HEK293T (cell line): ENCODE measurements at regions not wholly inside any gene's neighbourhood (a gene's known extent, or its start where the extent isn't known, plus 50 kb on each side); places are given as distances from the start of the nearest gene placed in this dataset.
"Not testable (repeated sequence)": the region's sequence is repeated elsewhere in the genome, so short reads cannot be mapped to it uniquely, and the experiment has no call there.

Source experiments
- CTCF ChIA-PET: fragments of 350-600 bp; formaldehyde crosslinking; extraction: SDS; loops from one replicate; lab custom pipeline; 2021; ENCODE audit warnings: antibody characterized with exemption, inconsistent platforms; lab: Yijun Ruan, JAX
- POLR2A ChIA-PET: fragments of 350-600 bp; formaldehyde crosslinking; extraction: SDS; loops from one replicate; lab custom pipeline; 2020; ENCODE audit warnings: antibody characterized with exemption, inconsistent platforms; lab: Yijun Ruan, JAX
- DNase-seq: peaks from one replicate; pipeline ENCODE4 v3.0.0; 2012; ENCODE audit warnings: mixed read lengths; ENCODE audit errors: extremely low spot score
- ARNT ChIP-seq: fragments of 450-650 bp; IDR thresholded peaks from 2 replicates; pipeline ENCODE4 v1.6.1; 2017; ENCODE audit warnings: mild to moderate bottlenecking
- BHLHE40 ChIP-seq: fragments of 450-650 bp; IDR thresholded peaks from 2 replicates; pipeline ENCODE4 v1.6.1; 2016; ENCODE audit warnings: mild to moderate bottlenecking, moderate library complexity, borderline replicate concordance
- CTBP1 ChIP-seq: fragments of 450-650 bp; IDR thresholded peaks from 2 replicates; pipeline ENCODE4 v1.6.1; 2016; ENCODE audit warnings: borderline replicate concordance
- ELF4 ChIP-seq: fragments of 450-650 bp; IDR thresholded peaks from 2 replicates; pipeline ENCODE4 v1.6.1; 2017; ENCODE audit warnings: antibody characterized with exemption
- FOXA1 ChIP-seq: fragments of 450-650 bp; IDR thresholded peaks from 2 replicates; pipeline ENCODE4 v1.6.1; 2016; ENCODE audit warnings: mild to moderate bottlenecking
- FOXK2 ChIP-seq: fragments of 450-650 bp; IDR thresholded peaks from 2 replicates; pipeline ENCODE4 v1.6.1; 2016; ENCODE audit warnings: mild to moderate bottlenecking
- FOXM1 ChIP-seq: fragments of 450-650 bp; IDR thresholded peaks from 2 replicates; pipeline ENCODE4 v1.6.1; 2017; ENCODE audit warnings: mild to moderate bottlenecking, borderline replicate concordance
- HDGF ChIP-seq: fragments of 450-650 bp; IDR thresholded peaks from 2 replicates; pipeline ENCODE4 v1.6.1; 2017; ENCODE audit warnings: antibody characterized with exemption, borderline replicate concordance
- L3MBTL2 ChIP-seq: fragments of 450-650 bp; conservative IDR thresholded peaks from 2 replicates; pipeline ENCODE4 v1.6.1; 2016; ENCODE audit warnings: mild to moderate bottlenecking
- LEF1 ChIP-seq: fragments of 450-650 bp; IDR thresholded peaks from 2 replicates; pipeline ENCODE4 v1.6.1; 2017; ENCODE audit warnings: mild to moderate bottlenecking, borderline replicate concordance
- NFRKB ChIP-seq: fragments of 450-650 bp; IDR thresholded peaks from 2 replicates; pipeline ENCODE4 v1.6.1; 2016; ENCODE audit warnings: mild to moderate bottlenecking, moderate library complexity
- SP1 ChIP-seq: fragments of 450-650 bp; IDR thresholded peaks from 2 replicates; pipeline ENCODE4 v1.6.1; 2017
- SUZ12 ChIP-seq: fragments of 450-650 bp; IDR thresholded peaks from 2 replicates; pipeline ENCODE4 v1.6.1; 2016; ENCODE audit warnings: mild to moderate bottlenecking
- TARDBP ChIP-seq: fragments of 450-650 bp; IDR thresholded peaks from 2 replicates; pipeline ENCODE4 v1.6.1; 2016
- ZNF384 ChIP-seq: fragments of 450-650 bp; IDR thresholded peaks from 2 replicates; pipeline ENCODE4 v1.6.1; 2016
- TF ChIP-seq, protein P1 (sequence below): fragments of 450-650 bp; IDR thresholded peaks from 2 replicates; pipeline ENCODE4 v1.6.1; 2016

DNA sequence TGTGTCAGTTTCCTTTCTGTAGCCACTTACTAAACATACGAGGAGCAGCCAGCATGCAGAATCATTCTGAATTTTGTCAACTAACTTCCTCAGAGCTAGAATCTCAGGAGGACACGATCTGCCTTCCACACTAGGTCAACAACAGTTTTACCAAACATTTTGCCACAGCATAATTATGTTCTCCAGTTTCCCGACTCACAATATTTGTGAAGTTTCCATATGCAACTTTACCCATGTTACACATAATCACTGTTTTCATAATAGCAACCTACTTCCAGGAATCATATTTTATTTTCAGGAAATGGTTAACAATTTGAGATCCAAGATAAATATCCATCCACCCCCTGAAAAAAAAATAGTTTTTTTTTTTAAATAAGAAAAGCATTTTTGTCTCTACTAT lies 595.0 kb downstream of the PYDC2 start:
- CTCF ChIA-PET: no interaction called here
- TF ChIP-seq, protein P1, sequence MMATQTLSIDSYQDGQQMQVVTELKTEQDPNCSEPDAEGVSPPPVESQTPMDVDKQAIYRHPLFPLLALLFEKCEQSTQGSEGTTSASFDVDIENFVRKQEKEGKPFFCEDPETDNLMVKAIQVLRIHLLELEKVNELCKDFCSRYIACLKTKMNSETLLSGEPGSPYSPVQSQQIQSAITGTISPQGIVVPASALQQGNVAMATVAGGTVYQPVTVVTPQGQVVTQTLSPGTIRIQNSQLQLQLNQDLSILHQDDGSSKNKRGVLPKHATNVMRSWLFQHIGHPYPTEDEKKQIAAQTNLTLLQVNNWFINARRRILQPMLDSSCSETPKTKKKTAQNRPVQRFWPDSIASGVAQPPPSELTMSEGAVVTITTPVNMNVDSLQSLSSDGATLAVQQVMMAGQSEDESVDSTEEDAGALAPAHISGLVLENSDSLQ: no peak
- TF ChIP-seq FOXK2: no peak
- no peak for TF ChIP-seq HDGF
- no peak for TF ChIP-seq ELF4
- no peak for TF ChIP-seq TARDBP
- TF ChIP-seq NFRKB: no peak
- no peak for TF ChIP-seq L3MBTL2
- TF ChIP-seq FOXA1: no peak
- TF ChIP-seq BHLHE40: no peak
- TF ChIP-seq SP1: no peak
- TF ChIP-seq ZNF384: no peak
- TF ChIP-seq SUZ12: no peak
- TF ChIP-seq CTBP1: no peak
- POLR2A ChIA-PET: no interaction called here
- DNase-seq: no peak

DNA sequence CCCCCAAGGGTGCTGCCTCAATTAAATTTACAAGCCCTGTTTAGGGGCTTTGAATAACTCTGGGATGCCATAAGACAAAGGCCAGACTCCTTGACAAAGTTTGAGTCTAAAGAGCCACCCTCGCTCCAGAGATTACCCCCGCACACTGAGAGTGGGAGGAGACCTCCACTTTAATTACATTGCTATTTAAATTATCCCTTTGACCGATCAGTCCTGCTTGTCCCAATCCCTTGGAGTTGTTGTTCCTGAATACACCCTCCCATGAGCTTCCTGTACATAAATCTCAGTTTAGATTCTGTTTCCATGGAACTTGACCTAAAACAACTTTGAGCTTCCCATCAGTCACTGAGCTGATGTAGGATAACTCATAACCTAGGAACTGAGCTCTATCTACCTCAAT lies 596.3 kb downstream of the PYDC2 start:
- DNase-seq: no peak
- TF ChIP-seq L3MBTL2: no peak
- no peak for TF ChIP-seq ZNF384
- no peak for TF ChIP-seq FOXA1
- TF ChIP-seq NFRKB: no peak
- TF ChIP-seq, protein P1: no peak
- TF ChIP-seq ELF4: no peak
- TF ChIP-seq BHLHE40: no peak
- TF ChIP-seq HDGF: no peak
- no peak for TF ChIP-seq ARNT
- TF ChIP-seq LEF1: no peak
- no peak for TF ChIP-seq SUZ12
- TF ChIP-seq SP1: no peak
- no peak for TF ChIP-seq FOXM1
- no peak for TF ChIP-seq TARDBP
- ChIA-PET POLR2A (no interaction called here), CTCF (no interaction called here)

DNA sequence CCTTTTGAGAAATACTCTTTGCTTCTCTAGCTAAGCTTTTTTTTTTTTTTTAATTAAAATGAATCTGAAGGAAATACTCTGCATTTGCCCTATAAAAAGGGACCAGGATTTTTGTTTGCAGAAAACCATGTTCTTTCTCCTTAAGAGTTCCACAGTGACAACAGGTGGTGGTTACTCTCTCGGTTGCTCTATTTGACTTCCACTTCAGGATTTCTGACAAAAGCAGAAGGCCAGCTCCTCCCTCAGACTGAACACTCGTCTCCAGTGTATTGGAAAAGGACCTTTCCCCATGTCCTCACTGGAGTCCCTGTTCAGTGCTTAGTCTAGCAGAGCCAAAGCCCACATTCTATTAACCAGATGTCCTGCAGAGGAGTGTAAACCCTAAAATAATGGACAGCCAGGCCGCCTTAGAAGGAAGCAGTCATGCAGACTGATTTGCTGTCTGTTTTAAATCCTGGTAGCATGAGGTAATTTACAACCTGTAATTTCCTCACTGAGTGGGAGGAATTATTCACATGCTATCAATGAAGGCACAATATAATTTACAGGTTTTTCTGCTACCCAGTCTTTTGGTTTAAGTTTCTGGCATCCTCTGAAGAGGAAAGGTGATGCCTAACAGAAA lies 599.3 kb downstream of the PYDC2 start:
- DNase-seq: no peak
- TF ChIP-seq, protein P1: peak; percentile 56
- no peak for TF ChIP-seq FOXK2
- CTCF ChIA-PET: no interaction called here
- POLR2A ChIA-PET: no interaction called here

DNA sequence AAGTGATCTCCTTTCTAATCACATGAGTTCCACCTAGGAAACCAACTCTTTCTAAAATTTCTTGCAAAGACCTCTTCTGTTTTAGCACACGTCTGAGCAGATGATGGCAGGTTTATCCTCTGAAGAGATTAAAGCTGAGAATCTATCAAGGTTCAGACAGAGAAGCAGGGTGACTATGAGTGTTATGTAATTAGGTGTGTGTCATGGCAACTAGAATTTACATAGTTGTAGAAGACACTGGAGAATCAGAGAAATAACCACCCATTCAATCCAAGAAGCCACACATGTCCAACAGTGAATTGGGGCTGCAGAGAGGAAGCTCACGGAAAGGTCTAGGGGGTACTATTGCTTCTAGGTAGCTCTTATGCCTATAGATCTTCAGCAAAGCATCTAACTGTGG lies 600.5 kb downstream of the PYDC2 start:
- ChIA-PET CTCF (no interaction called here), POLR2A (no interaction called here)
- DNase-seq: no peak
- TF ChIP-seq SP1 (no peak), ZNF384 (no peak), LEF1 (no peak), TARDBP (no peak)
- TF ChIP-seq, protein P1: no peak

DNA sequence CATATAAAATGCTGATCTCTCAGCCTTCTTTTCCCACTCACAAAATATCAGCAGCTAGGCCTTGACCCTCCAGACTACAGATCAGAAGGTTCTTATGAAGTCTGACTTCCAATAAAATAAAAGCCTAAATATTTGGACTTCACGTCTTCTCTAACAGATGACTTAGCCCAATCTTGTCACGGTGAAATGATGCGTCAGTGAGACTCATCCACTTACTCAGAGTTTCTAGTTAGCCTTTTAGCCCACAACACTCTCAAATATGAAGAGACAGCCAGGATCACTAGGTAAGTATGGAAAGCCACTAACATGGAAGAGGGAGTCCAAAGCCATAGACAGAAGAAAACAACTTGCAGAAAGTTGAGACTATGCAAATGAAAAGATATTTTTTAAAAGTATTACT lies 601.2 kb downstream of the PYDC2 start:
- TF ChIP-seq SP1 (no peak), L3MBTL2 (no peak), HDGF (no peak), FOXM1 (no peak), SUZ12 (no peak), CTBP1 (no peak), ARNT (no peak)
- POLR2A ChIA-PET: no interaction called here
- CTCF ChIA-PET: no interaction called here
- no peak for DNase-seq

DNA sequence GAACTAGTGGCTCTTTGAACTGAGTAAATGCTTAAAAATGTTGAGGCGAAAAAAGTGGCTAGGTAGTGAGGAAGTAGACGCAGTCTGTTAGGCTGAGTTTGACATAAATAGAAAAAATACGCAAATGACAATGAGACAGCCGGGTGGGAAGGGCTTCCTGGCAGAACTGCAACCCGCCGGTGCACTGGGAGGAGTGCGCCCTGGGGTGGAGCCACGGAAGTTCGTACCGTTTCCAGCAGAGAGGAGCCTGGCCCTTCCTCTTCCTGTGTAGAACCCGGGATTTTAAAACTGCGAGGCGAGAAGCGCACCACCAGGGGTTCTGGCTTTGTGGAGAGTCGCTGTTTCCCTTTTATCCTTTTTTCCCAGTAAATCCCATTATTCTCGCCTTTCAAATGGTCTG lies 602.6 kb downstream of the PYDC2 start:
- DNase-seq: no peak
- CTCF ChIA-PET: no interaction called here
- TF ChIP-seq FOXK2: no peak
- TF ChIP-seq HDGF: no peak
- TF ChIP-seq ELF4: no peak
- no peak for TF ChIP-seq NFRKB
- TF ChIP-seq FOXA1: no peak
- no peak for TF ChIP-seq TARDBP
- no peak for TF ChIP-seq ARNT
- POLR2A ChIA-PET: no interaction called here

DNA sequence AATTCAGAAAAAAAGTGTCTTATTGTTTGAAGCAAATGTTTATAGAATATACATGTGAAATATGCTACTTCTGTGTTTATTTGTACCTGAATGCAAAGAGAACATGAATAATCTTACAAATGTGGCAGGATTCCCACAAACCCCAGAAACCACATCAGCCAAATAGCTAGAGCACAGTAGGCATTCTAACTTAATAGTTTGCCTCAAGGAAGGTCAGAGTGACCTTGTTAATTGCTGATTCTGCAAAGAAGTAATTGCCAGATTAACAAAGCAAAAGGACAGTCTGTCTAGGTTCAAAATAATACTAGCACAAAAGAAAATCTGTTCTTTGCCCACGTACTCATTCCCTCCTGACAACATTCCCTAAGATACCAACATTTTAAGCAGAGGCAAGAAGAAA lies 604.0 kb downstream of the PYDC2 start:
- TF ChIP-seq ZNF384 (no peak), FOXK2 (no peak), L3MBTL2 (no peak), FOXA1 (no peak), NFRKB (no peak), CTBP1 (no peak), FOXM1 (no peak), TARDBP (no peak), SP1 (no peak), BHLHE40 (no peak), LEF1 (no peak), SUZ12 (no peak), ELF4 (no peak), ARNT (no peak), HDGF (no peak)
- TF ChIP-seq, protein P1: no peak
- ChIA-PET POLR2A (no interaction called here), CTCF (no interaction called here)
- no peak for DNase-seq

DNA sequence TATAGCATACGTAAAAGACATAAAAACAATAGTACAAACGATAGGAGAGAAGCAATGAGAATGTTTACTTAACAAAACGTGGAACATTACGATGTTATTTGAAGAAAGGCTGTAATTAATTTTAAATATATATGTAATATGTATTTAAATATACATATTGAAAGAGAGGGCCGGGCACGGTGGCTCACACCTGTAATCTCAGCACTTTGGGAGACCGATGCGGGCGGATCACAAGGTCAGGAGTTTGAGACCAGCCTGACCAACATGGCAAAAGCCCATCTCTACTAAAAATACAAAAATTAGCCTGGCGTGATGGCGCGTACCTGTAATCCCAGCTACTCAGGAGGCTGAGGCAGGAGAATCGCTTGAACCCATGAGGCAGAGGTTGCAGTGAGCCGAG lies 605.3 kb downstream of the PYDC2 start:
- DNase-seq, CTCF ChIA-PET, POLR2A ChIA-PET: not testable (repeated sequence)
